ENCODE measurements at regions not wholly inside any gene's neighbourhood (a gene's known extent, or its start where the extent isn't known, plus 50 kb on each side); places are given as distances from the start of the nearest gene placed in this dataset.
A peak's percentile ranks its signal among the peaks of the same experiment; 100 is the strongest.

DNA sequence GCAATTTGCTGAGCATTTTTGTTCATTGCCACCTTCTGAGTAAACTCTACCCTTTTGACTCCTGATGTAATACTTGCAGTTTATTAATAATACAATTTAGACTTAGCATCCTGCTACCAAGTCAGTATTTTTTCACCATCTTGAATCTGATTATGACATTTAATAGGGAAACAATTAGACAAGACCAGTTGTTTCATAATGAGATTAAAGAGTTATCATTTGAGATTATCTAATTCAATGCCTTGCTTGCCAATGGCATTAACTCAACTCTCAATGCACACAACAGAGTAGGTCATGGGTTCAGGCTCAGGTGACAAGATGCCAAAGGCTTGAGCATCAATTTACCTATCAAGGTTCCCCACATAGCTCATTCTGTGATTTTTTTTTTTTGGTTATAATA is 488.4 kb downstream of the DISC1 start:
- no peak for DNase-seq (ENCODE audit: low read depth)
- in situ Hi-C loops (cut with HindIII; ENCODE audit: low sequenced_read_pairs), result loop anchor here (5.0 kb wide), 1 partner anchor 57 kb away; no protein-coding TSS in a partner anchor
- TF ChIP-seq CTCF (IDR thresholded peaks at IDR 0.05; ENCODE audit: low read depth, low read length, missing control alignments), result no peak
- H3K4me3 ChIP-seq (ENCODE audit: low read depth, low read length), result no peak overlapping the region

DNA sequence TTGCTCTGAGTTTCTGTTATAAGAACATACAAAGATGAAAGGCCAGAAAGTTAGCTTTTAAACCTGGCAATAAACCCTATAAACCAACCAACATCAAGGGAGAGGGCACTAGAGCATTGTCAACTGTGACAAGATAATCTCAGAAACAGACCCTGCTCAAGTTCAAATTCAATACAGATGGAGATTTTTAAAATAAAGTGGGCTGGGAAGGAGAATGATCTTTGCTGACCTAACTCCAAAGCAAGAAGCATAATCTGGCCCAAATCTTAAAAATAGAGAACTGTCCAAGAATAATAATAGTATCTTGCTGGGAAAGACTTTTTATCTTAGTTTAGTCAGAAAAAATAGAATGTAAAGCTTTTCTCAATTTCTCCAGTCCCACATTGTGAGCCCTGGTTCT is 485.5 kb downstream of the DISC1 start:
- H3K4me3 ChIP-seq (ENCODE audit: low read depth, low read length), result no peak overlapping the region
- in situ Hi-C loops (cut with HindIII; ENCODE audit: low sequenced_read_pairs), result loop anchor here (5.0 kb wide), 1 partner anchor 60 kb away; no protein-coding TSS in a partner anchor
- TF ChIP-seq CTCF (IDR thresholded peaks at IDR 0.05; ENCODE audit: low read depth, low read length, missing control alignments), result no peak
- no peak for DNase-seq (ENCODE audit: low read depth)

DNA sequence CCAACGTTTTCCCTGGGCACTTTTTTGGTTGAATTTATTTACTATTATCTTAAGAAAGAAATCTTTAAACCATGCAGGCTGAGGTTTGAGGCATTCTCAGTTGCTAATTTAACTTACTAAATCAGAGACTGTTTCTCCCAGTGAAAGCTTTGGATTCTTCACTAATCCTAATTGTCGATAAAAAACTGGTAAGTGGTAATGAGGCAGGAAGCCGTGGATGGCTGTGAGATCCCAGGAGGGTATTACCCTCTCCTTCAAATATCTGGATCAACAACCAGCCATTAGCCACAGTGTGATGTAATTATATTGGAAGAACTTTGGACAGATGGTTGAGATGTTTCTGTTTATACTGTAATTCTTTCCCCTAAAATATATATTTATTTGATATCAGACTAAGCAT is 485.0 kb downstream of the DISC1 start:
- TF ChIP-seq CTCF (IDR thresholded peaks at IDR 0.05; ENCODE audit: low read depth, low read length, missing control alignments), result no peak
- no peak for DNase-seq (ENCODE audit: low read depth)
- in situ Hi-C loops (cut with HindIII; ENCODE audit: low sequenced_read_pairs), result loop anchor here (5.0 kb wide), 1 partner anchor 61 kb away; no protein-coding TSS in a partner anchor
- no peak overlapping the region for H3K4me3 ChIP-seq (ENCODE audit: low read depth, low read length)

DNA sequence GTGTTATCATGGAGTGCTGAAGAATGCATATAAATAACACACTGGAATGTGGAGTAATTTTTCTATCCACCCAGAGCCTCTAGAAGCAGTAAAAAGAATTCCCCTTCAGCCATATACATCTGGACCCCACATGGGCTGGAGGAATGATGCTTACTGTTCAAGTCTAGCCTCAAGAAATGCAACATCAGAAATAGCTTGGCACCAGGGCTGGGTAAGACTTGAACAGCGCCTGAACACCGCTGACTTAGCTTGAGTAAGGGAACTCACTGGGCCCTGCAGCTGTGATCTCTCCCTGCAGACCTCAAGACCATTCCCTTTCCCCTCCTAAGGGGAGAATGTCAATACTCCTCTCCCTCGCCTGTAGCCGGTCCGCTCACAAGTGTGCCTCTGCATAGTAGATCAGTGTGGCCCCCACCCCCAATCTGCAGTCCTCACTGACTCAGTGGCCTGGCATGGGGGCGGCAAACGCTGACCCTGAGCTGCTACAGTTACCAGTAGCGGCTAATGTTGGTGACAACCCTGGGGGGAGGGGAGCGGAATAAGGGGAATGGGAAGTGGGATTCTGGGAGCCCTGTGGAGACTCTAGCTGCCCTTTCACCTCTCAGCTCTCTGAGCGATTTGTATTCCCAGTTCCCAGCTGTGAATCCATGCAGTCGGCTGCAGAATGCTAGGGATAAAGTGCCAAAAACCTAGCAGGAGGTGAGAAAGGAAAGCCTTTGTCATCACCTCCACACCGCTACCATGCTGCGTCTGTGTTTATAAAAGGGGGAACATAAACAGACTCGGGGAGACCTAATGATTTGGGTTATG is 483.9 kb downstream of the DISC1 start:
- H3K4me3 ChIP-seq (ENCODE audit: low read depth, low read length), result no peak overlapping the region
- DNase-seq (ENCODE audit: low read depth), result peak; percentile 66
- in situ Hi-C loops (cut with HindIII; ENCODE audit: low sequenced_read_pairs), result loop anchor here (5.0 kb wide), 1 partner anchor 62 kb away; no protein-coding TSS in a partner anchor
- TF ChIP-seq CTCF (IDR thresholded peaks at IDR 0.05; ENCODE audit: low read depth, low read length, missing control alignments), result no peak

- no peak for DNase-seq (ENCODE audit: low read depth)
- in situ Hi-C loops (cut with HindIII; ENCODE audit: low sequenced_read_pairs), result no loop called here
- H3K4me3 ChIP-seq (ENCODE audit: low read depth, low read length), result no peak overlapping the region
- TF ChIP-seq CTCF (IDR thresholded peaks at IDR 0.05; ENCODE audit: low read depth, low read length, missing control alignments), result no peak
Measured at GRCh38 chr1:232109391-232109790, 482.8 kb downstream of the DISC1 start.

GRCh38 chr1:232108598-232108997 is 482.0 kb downstream of the DISC1 start:
- no peak for TF ChIP-seq CTCF (IDR thresholded peaks at IDR 0.05; ENCODE audit: low read depth, low read length, missing control alignments)
- in situ Hi-C loops (cut with HindIII; ENCODE audit: low sequenced_read_pairs), result no loop called here
- DNase-seq (ENCODE audit: low read depth), result no peak
- no peak overlapping the region for H3K4me3 ChIP-seq (ENCODE audit: low read depth, low read length)
